ENCODE measurements at regions not wholly inside any gene's neighbourhood (a gene's known extent, or its start where the extent isn't known, plus 50 kb on each side); places are given as distances from the start of the nearest gene placed in this dataset.

DNA sequence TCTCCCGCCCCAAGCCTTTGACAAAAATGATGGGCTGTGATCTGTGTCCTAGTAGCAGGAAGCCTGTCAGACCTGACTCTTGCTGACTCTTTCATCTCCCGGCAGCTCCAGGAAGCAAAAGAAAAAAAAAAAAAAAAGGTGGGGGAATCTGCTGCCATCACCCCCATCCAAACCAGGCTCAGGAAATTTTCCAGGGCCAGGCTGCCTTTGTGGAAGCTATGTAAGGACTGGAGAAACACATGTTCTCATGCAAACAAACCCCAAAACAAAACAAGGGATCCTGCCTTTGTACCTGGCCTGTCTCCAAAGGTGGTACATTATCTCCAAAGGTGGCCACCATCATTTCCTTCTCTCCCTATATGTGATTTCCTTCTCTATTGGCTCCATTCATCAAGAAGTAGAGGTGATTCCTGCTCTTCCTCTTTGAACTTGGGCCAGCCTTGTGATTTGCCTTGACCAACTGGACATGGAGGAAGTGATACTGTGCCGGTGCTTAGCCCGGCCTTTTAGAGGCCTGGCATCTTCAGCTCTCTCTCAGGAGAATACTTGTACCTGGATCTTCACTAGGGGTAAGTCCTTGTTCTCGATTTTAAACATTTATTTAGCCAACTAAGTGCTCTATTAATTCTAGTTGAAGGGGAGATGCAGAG, 192.2 kb upstream of the SVIL start:
- TF ChIP-seq POLR2AphosphoS5 (IDR thresholded peaks at IDR 0.05; ENCODE audit: borderline replicate concordance, low read depth, low read length) (no peak), EZH2 (IDR thresholded peaks at IDR 0.05) (no peak)

All from SK-N-MC (cell line).